GM03348 (cell line): ENCODE measurements at regions not wholly inside any gene's neighbourhood (a gene's known extent, or its start where the extent isn't known, plus 50 kb on each side); places are given as distances from the start of the nearest gene placed in this dataset.

ENCODE experiments used
- DNase-seq: peaks from one replicate; pipeline ENCODE4 v3.0.0; 2012; ENCODE audit warnings: low spot score

DNA sequence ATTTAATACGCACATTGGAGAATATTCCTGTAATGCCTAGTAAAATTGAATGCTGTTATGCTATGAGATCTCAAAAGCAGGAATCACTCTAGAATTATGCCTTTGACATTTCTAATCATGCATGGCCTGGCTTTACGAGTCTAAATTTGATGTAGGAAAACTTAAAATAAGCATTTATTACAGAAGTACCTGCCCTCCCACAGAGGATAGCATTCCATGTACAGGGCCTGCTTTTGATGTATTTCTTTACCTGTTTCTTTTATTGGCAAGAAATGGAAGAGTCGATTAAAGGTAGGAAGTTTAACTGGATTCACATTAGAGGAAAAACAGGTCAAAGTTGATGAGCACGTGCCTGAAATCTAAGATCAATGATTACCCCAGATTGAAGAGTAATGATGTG is 219.5 kb downstream of the PCDH7 start:
- no peak for DNase-seq

DNA sequence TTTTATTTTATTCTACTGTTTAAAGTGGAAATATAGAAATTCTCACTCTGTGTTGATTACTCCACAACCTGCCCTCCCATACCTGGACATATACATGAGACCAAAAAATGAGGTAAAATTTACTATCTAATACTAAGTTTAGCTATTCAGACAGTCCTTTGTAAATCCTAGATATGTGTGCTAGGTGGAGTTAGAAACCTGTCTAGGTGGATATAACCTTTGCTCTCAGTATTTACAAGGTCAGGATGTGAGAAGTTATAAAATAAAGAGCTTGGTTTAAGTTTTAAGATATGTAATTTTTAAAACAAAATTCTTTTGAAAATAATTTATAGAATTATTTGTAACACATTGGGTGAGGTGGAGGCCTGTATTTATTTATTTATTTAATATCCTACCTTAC is 221.5 kb downstream of the PCDH7 start:
- no peak for DNase-seq

DNA sequence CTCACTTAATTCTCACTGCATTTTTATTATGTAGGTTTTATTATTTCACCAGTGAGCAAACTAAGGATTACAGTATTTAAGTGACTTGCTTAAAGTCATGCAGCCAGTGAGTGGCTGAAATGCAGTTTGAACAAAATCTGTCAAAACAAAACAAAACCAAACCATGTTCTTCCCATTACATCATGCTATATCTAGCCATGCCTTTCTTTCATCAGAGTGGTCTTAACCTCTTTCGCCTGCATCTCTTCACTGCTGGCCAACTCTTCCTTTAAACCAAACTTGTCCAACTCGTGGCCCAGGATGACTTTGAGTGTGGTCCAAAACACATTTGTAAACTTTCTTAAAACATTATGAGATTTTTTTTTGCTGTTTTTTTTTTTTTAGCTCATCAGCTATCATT is 223.2 kb downstream of the PCDH7 start:
- DNase-seq, result no peak

DNA sequence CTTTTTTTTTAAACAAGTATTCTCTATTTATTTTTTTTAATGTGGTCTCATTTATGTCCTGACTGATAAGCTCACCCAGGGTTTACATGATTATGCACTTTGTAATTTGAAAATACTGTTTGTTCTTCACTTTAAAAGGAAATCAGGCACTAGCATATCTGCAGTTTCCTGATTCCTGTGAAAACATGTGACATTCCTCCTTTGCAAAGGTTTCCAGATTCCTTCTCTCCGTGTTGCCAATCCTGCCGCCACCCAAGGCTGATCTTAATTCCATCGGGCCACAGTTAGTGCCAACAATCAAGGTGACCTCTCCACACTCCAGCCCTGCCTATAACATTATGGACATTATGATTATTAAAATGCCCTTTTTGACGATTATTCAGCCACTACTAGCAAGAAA is 225.4 kb downstream of the PCDH7 start:
- no peak for DNase-seq

DNA sequence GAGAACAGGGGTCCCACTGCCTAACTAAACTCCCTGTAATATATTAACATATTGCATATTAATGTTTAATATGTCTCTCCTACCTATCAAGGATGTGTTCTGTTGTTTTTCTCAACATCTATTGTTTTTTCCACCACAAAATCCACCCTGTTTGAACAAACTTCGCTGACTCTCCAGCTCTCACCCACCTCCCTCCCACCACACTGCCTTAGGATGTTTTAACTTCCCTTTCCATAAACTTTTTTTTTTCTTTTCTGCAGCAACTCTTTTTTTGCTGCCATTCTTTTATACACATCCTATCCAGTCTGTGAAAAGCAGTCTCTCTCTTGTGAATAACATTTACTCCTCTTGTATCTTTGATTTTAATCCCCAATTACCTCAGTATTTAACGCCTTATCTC is 226.1 kb downstream of the PCDH7 start:
- no peak for DNase-seq

DNA sequence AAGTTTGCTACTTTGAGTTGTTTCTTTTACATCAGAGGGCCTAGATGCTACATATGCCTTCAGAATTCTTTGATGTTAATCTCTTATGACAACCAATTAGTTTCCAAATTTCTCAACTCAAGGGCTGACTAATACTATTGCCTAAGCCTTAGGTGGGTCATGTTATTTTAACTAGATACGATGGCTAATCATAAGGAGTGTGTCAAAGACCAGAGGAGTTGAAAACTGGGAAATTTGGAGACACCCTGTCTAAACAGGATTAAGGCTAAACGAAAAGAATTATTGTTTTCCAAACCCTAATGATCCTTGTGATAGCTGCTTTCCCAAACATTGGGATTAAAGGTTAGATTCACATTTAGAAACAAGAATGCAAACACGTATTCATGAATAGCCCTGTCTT is 228.5 kb downstream of the PCDH7 start:
- peak; percentile 21 for DNase-seq

DNA sequence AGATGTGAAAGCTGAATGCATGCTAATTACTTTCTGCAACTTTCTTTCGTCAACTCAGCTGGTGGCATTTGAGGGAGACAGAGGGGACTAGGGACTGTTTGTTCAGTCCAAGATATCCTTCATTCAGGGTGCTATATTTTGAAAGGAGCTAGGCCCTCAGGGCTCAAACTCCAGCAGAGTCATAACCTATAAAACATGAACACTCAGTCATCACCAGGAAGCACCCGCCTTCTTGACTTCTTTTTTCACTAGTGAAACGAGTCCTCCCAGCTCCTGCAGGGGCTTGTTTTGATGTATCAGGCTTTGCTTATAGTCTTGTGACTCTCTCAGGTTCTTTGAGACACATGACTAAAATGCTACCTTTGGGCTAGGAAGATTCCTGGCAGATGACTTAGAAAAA is 230.6 kb downstream of the PCDH7 start:
- no peak for DNase-seq

DNA sequence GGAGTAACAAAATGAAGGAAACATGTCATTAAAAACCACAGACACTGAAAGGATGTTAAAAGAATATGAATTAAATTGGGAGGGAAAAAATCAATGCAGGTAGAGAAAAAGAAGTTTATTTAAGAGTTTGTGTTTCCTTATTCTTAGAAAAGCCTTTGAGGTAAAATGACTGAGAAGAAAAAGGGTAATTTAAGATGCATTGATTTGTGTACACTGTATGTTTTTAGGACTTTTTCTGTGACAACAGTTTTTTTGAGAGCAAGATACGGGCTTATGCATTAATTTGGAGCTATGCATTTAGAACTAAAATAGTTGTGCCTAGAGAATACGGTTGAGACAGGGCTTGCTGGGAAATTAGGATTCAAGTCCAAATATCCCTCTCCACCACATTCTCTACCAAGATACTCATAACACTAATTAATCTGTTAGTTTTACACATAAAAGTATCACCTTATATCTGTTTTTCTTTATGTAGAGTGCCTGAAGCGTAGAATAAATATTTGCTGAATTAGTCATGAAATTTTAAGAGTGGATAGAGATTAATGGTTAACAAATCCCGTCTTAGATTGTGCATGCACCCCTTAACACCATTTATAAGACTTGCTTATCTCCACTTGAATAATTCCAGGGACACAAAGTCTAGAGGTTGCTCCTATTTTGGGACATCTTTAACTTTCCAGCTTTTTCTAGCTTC is 232.5 kb downstream of the PCDH7 start:
- DNase-seq, result no peak

DNA sequence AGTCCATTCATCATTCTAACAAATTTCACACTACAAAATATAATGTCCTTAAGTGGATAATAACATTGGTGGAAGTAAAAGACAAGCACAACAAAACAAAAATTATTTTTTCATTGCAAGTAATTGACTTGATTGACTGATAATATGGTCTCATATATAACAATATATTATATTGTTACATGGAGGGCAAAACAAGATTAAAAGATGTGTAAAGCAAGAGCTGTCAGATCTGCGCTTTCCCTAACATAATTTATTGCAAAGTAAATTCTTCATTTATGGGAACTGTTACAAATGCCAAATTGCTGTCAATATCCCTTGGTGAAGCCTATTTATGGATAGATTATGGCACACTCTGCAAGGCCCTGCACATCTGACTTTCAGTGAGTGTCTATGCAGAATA is 233.6 kb downstream of the PCDH7 start:
- no peak for DNase-seq

DNA sequence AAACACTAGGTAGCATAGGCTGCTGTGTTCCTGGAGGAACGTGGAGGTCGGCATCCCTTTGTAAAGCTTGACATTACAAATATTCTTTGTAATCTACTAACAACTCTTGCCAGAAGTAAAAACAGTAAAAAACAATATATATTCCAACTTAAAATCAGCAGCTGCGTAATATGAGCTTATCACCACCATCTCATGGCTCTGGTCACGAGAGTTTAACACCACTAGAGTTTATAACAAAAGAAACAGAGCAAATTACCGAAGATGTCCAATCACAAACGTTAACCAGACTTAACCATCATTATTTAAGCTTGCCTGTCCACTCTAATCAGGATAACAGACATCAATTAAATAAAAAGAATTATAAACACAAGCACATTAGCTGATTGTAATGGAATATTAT is 236.7 kb downstream of the PCDH7 start:
- no peak for DNase-seq

DNA sequence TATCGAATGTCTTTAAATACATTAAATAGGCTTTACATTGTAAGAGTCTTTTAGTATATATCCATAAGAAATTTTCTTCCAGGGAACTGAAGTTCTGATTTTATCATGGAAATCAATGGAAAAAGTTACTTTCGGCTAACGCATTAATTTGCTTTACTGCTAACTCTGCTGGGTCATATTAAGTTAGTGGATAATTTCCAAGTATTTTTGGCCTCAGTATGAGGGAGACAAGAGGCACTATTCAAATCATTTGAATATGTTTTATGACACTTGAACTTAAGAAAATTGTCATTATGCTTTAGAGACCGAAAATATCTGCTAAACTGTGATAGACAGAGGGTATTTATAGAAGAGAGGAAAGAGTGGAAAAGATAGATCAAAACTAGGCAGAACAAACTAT is 237.5 kb downstream of the PCDH7 start:
- DNase-seq, result no peak

DNA sequence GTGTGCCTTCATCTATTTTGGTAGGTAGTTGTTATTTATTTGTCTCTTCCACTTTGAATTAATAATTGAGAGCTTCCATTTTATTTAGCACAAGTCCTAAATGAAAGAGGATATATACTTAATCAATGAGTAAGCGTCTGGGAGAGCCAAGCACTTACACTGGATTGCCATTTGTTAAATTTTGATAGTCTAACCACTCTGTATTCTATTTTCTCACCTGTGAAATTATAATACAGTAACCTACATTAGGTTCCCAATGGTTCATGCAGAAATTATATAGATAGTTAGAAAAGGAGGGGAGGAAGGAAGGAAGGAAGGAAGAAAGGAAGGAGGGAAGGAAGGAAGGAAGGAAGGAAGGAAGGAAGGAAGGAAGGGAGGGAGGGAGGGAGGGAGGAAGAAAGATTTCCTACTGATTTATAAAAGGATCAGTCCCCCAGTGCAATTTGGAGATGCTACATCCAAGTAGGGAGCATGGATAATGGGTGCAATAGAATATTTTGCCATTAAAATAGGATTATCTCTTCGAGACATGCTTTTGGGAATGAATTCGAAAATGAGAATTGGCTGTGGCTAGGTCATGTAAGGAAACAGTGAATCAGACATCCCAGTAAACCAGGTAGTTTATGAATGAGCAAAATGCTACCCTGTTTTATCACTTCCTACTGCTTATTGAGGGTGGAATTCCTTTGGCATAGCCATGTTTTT is 239.8 kb downstream of the PCDH7 start:
- no peak for DNase-seq

DNA sequence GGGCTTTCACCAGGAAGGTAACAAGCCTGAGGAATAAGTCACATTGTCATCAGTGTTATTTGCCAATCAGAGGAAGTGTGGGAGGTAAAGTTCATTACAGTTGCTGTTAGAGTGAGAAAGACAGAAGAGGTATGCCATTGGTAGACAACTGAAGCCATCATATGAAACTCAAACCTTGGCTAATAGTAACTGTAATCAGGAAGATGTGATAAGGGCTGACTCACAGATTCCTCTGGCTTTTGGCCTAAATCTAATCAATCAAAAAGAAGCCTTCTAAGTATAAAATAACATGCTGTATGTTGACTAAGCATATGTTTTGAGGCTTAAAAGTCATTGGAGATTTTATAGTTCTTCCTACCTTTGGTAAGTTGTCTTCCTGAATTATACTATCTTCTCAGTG is 242.8 kb downstream of the PCDH7 start:
- DNase-seq, result peak; percentile 7

DNA sequence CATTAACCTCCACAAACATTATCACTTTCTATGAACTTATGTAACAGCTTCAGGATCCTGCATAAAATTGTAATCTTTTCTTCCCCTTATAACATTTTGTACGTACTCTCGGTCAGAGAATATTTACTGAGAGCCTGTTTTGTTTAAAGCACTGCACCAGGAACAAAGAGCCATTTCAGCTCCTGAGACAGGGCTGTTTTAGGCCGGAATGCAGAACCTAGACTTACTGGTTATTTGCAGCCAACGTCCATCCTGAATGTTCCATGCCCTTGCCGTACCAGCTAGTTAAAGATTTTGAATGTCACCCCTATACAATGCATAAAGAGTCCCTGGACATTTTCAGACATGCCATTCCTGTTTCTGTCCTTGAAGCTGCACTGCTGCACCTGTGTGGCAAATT is 248.8 kb downstream of the PCDH7 start:
- DNase-seq, result no peak

DNA sequence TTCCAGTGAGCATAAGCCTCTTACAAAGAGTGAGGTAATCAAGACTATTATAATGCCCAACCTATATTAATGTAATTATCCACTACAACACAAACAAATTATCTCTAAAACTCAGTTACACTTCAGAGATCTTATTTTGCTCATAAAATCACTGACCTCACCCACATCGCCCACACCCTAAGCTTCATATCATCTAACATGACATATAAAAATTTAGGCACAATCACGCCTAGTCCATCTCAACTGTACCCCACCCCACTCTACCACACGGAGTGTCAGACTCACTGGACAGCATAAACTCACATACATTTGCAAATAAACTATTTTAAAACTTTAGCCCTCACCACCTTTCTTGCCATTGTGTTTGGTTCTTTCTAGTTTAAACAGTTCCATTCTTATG is 252.4 kb downstream of the PCDH7 start:
- DNase-seq, result no peak

DNA sequence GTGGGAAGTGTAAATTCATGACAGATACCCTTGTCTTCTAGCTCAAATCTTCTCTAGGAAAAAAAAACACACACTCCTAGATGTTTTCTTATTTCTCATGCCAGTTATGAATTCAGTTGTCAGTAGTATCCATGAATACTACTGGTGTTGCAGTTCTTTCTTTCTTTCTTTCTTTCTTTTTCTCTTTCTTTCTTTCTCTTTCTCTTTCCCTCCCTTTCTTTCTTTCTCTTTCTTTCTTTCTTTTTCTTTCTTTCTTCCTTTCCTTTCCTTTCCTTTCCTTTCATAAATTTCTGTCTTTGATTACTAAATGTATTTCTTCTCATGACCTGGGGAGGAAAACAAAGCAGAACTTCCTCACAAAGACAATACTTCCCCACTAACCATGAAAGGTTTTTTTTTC is 253.8 kb downstream of the PCDH7 start:
- no peak for DNase-seq

DNA sequence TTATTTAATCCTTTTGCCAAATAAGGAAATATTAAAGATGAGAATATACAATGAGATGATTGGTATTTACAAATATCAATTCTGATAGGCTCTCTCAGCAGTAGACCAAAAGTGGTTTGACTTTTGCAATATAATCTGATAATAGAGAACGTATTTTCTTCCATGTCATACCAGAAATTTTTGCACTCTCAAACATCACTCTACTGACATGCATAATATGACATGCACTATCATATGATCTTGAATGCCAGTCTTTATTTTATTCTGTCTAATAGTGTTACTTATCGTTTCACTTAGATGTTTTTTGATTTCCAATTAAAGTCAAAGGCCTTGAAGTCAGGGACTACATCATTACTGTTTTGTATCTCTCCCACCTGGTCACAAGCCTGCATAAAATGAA is 259.2 kb downstream of the PCDH7 start:
- no peak for DNase-seq

DNA sequence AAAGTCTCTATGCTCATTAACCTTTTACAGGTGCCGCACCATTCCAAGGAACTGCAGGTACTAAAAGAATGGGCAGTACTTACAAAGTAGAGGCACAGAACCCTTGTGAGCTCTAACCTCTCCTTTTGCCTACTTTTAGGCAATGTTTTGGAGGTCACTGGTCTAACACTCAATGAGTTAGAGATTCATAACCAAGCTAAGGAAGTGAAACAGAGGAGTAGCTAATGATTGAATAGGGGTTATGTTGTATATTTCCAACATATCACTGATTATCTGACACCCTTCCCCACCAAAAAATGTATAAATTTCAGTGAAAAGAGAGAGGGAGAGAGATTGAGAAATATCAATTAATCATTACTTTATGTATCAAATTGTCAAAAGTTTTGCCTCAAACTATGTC is 269.3 kb downstream of the PCDH7 start:
- DNase-seq, result no peak

DNA sequence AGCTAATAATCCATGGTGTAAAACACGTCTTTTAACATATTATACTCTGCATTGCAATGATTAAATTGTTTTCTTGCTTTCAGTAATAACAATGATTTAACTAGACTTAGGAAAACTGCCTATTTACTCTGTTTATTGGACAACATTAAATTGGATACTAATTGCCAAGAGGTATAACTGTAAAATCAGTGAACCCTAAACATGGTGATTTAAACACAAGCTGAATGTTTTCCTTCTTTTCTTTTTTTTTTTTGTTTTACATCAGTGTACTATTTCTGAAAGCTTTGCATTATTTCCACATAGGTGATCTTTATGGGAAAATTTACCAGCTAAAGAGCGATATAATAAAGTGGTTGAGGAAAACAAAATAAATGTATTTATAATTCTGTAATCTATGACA is 276.7 kb downstream of the PCDH7 start:
- no peak for DNase-seq

DNA sequence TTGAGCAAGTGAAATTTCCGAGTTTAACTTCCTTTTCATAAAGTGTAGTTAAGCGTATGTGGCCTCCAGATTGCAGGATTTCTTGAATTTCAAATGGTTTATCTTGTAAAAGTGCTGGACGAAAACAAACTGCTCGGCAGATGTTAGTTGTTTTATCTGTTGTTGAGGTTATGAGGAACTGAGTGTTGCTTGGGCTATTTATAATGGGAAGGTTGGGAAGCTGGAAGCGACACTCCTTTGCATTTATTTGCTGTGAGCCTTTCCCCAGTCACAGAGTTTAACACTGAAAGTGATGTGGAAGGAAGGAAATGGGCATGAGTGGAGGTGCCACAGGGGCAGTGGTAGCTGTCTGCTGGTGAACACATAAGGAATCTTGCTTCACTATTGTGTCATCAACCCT is 284.9 kb downstream of the PCDH7 start:
- no peak for DNase-seq

DNA sequence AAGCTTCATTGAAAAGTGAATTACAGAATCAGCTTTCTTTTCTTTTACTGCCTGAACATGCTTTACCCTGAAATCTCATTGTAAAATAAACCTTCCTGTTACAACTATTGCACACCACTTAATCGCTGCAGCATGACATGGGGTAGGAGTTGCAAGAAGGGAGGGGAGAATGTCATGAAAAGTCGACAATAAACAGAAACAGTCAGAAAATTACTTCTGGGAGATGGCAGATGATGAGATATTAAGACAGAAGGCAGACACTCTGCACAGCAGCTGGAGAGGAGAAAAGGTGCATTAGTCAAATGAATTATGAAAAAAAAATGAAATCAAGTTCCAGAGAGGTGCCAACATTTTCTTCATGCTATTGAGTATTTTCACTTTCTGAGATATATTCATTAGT is 287.7 kb downstream of the PCDH7 start:
- DNase-seq, result no peak

DNA sequence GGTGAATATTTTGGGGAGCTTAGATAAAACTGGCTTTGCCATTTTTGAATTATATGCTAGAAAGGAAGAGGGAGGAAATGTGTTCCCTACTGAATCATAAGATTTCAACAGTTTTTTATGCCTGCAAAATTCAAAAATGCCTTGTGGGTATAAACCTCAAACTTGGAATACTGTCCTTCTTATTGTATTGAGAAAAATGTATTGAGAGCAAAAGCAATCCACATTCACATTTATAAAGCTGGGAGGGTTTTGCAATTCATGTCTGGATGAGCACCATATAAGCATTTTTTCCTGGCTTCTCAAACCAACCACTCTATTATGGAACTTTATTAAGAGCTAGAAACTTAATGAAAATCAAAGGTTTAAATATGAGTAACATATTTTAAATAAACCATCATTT is 289.8 kb downstream of the PCDH7 start:
- DNase-seq, result peak; percentile 16

DNA sequence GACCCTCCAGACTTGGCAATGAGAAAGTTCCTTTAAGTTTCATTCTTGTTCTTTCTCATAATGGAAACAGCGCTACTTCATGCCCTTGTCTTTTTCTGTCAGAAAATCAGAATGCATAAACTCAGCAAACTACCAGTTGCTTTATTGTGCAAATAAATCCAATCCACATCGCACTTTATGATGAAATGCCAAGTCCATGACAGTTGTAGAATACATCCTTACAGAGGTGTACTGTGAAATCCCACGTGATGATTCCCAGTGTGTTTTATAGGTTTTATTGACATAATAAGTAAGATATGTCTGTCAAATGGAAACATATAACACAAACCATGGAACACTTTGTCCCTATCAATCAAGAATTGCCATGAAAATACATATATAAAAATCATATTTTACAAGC is 295.0 kb downstream of the PCDH7 start:
- DNase-seq, result no peak
